ENCODE measurements at regions not wholly inside any gene's neighbourhood (a gene's known extent, or its start where the extent isn't known, plus 50 kb on each side); places are given as distances from the start of the nearest gene placed in this dataset.

DNA sequence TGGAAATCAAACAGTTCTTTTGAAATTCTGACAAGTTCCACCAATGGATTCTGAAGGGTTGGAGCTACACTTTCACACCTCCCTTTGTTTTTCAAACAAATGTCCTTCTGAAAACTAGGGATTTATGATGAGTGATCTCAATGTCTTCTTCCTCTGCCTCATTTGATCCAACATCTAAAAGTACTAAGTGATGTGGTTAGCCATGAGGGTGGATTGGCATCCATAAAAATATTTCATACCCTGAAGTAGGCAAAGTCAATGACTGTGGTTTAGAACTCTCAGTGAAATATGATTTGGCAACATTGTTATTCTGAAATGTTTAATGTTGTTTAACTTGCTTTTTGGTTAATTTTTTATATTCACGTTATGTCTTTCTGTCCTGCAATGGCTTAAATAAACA is 136.9 kb downstream of the MBL2 start:
- TF ChIP-seq, protein P1, sequence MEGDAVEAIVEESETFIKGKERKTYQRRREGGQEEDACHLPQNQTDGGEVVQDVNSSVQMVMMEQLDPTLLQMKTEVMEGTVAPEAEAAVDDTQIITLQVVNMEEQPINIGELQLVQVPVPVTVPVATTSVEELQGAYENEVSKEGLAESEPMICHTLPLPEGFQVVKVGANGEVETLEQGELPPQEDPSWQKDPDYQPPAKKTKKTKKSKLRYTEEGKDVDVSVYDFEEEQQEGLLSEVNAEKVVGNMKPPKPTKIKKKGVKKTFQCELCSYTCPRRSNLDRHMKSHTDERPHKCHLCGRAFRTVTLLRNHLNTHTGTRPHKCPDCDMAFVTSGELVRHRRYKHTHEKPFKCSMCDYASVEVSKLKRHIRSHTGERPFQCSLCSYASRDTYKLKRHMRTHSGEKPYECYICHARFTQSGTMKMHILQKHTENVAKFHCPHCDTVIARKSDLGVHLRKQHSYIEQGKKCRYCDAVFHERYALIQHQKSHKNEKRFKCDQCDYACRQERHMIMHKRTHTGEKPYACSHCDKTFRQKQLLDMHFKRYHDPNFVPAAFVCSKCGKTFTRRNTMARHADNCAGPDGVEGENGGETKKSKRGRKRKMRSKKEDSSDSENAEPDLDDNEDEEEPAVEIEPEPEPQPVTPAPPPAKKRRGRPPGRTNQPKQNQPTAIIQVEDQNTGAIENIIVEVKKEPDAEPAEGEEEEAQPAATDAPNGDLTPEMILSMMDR (IDR thresholded peaks at IDR 0.05 in 8 of 11, conservative IDR thresholded peaks at IDR 0.05 in 3 of 11) = no peak
- no peak for TF ChIP-seq POLR2A (IDR thresholded peaks at IDR 0.05)
- no peak for TF ChIP-seq POLR2AphosphoS5 (IDR thresholded peaks at IDR 0.05)
